ENCODE measurements at regions not wholly inside any gene's neighbourhood (a gene's known extent, or its start where the extent isn't known, plus 50 kb on each side); places are given as distances from the start of the nearest gene placed in this dataset.

- H3K79me2 ChIP-seq (ENCODE audit: insufficient read depth, low read length), result no peaks in the 10 kb centered on the region
- no peaks in the 10 kb centered on the region for H3K36me3 ChIP-seq (ENCODE audit: insufficient read depth, low read length)
- TF ChIP-seq CTCF (IDR thresholded peaks at IDR 0.05; ENCODE audit: insufficient read depth, low read depth, low read length) (no peak), EZH2 (IDR thresholded peaks at IDR 0.05; ENCODE audit: insufficient read depth, low read length) (no peak)
- DNase-seq (ENCODE audit: low read depth), result no peak
- H2AFZ ChIP-seq (ENCODE audit: low read depth, low read length), result no peak overlapping the region
- Mint-ChIP-seq H3K4me1 (ENCODE audit: low read depth, unreplicated experiment) (no peaks in the 10 kb centered on the region), H3K36me3 (ENCODE audit: low read depth, unreplicated experiment) (no peaks in the 10 kb centered on the region), H3K4me3 (ENCODE audit: unreplicated experiment) (no peak overlapping the region), H3K27me3 (ENCODE audit: low read depth, unreplicated experiment) (peaks cover 2% of the 10 kb centered on the region), H3K27ac (ENCODE audit: unreplicated experiment) (no peak overlapping the region), H3K9me3 (ENCODE audit: unreplicated experiment) (no peaks in the 10 kb centered on the region)
- H3K9ac ChIP-seq (ENCODE audit: low read length), result no peak overlapping the region
- no peak overlapping the region for H3K27ac ChIP-seq (ENCODE audit: low read depth, low read length)
- H3K4me1 ChIP-seq (ENCODE audit: insufficient read depth, low read length), result no peaks in the 10 kb centered on the region
- H3K9me3 ChIP-seq (ENCODE audit: insufficient read depth, low read depth, low read length), result no peaks in the 10 kb centered on the region
- H4K20me1 ChIP-seq (ENCODE audit: insufficient read depth, low read length), result no peaks in the 10 kb centered on the region
- H3K27me3 ChIP-seq (ENCODE audit: insufficient read depth, low read length), result no peaks in the 10 kb centered on the region
- H3K4me3 ChIP-seq (ENCODE audit: insufficient read depth, low read depth, low read length), result no peak overlapping the region
- no peak overlapping the region for H3K4me2 ChIP-seq (ENCODE audit: low read length)
- no peak for FAIRE-seq
Measured at GRCh38 chr21:20814090-20814489, 184.1 kb upstream of the NCAM2 start.

GRCh38 chr21:20822666-20823065, 175.5 kb upstream of the NCAM2 start:
- no peak for FAIRE-seq
- Histone ChIP-seq H3K36me3 (ENCODE audit: insufficient read depth, low read length) (no peaks in the 10 kb centered on the region), H3K4me3 (ENCODE audit: insufficient read depth, low read depth, low read length) (no peak overlapping the region), H3K9ac (ENCODE audit: low read length) (no peak overlapping the region), H3K79me2 (ENCODE audit: insufficient read depth, low read length) (no peaks in the 10 kb centered on the region), H3K27ac (ENCODE audit: low read depth, low read length) (no peak overlapping the region), H4K20me1 (ENCODE audit: insufficient read depth, low read length) (no peaks in the 10 kb centered on the region), H3K4me1 (ENCODE audit: insufficient read depth, low read length) (no peaks in the 10 kb centered on the region), H2AFZ (ENCODE audit: low read depth, low read length) (no peak overlapping the region), H3K27me3 (ENCODE audit: insufficient read depth, low read length) (no peaks in the 10 kb centered on the region), H3K4me2 (ENCODE audit: low read length) (no peak overlapping the region), H3K9me3 (ENCODE audit: insufficient read depth, low read depth, low read length) (peaks cover 3% of the 10 kb centered on the region)
- TF ChIP-seq CTCF (IDR thresholded peaks at IDR 0.05; ENCODE audit: insufficient read depth, low read depth, low read length) (no peak), EZH2 (IDR thresholded peaks at IDR 0.05; ENCODE audit: insufficient read depth, low read length) (no peak)
- Mint-ChIP-seq H3K9me3 (ENCODE audit: unreplicated experiment) (no peaks in the 10 kb centered on the region), H3K4me3 (ENCODE audit: unreplicated experiment) (no peak overlapping the region), H3K4me1 (ENCODE audit: low read depth, unreplicated experiment) (peaks cover 4% of the 10 kb centered on the region), H3K27me3 (ENCODE audit: low read depth, unreplicated experiment) (peaks cover 4% of the 10 kb centered on the region), H3K27ac (ENCODE audit: unreplicated experiment) (no peak overlapping the region), H3K36me3 (ENCODE audit: low read depth, unreplicated experiment) (no peaks in the 10 kb centered on the region)
- no peak for DNase-seq (ENCODE audit: low read depth)

- Histone ChIP-seq H3K36me3 (ENCODE audit: insufficient read depth, low read length) (no peaks in the 10 kb centered on the region), H3K4me3 (ENCODE audit: insufficient read depth, low read depth, low read length) (no peak overlapping the region), H4K20me1 (ENCODE audit: insufficient read depth, low read length) (no peaks in the 10 kb centered on the region), H3K27me3 (ENCODE audit: insufficient read depth, low read length) (no peaks in the 10 kb centered on the region), H3K4me1 (ENCODE audit: insufficient read depth, low read length) (no peaks in the 10 kb centered on the region), H3K27ac (ENCODE audit: low read depth, low read length) (no peak overlapping the region), H3K9ac (ENCODE audit: low read length) (no peak overlapping the region), H3K79me2 (ENCODE audit: insufficient read depth, low read length) (no peaks in the 10 kb centered on the region), H3K9me3 (ENCODE audit: insufficient read depth, low read depth, low read length) (peaks cover 3% of the 10 kb centered on the region), H2AFZ (ENCODE audit: low read depth, low read length) (no peak overlapping the region), H3K4me2 (ENCODE audit: low read length) (no peak overlapping the region)
- no peaks in the 10 kb centered on the region for H3K36me3 Mint-ChIP-seq (ENCODE audit: low read depth, unreplicated experiment)
- no peak for FAIRE-seq
- TF ChIP-seq CTCF (IDR thresholded peaks at IDR 0.05; ENCODE audit: insufficient read depth, low read depth, low read length) (no peak), EZH2 (IDR thresholded peaks at IDR 0.05; ENCODE audit: insufficient read depth, low read length) (no peak)
- DNase-seq (ENCODE audit: low read depth), result no peak
- no peaks in the 10 kb centered on the region for H3K4me1 Mint-ChIP-seq (ENCODE audit: low read depth, unreplicated experiment)
- no peak overlapping the region for H3K27ac Mint-ChIP-seq (ENCODE audit: unreplicated experiment)
- H3K4me3 Mint-ChIP-seq (ENCODE audit: unreplicated experiment), result no peak overlapping the region
- no peaks in the 10 kb centered on the region for H3K27me3 Mint-ChIP-seq (ENCODE audit: low read depth, unreplicated experiment)
- peaks cover 2% of the 10 kb centered on the region for H3K9me3 Mint-ChIP-seq (ENCODE audit: unreplicated experiment)
Measured at GRCh38 chr21:20852866-20853265, 145.3 kb upstream of the NCAM2 start.

Data from astrocyte (in vitro differentiated cells and primary cell).